Natural killer cell (primary cell): ENCODE measurements at regions not wholly inside any gene's neighbourhood (a gene's known extent, or its start where the extent isn't known, plus 50 kb on each side); places are given as distances from the start of the nearest gene placed in this dataset.

Source experiments
- ATAC-seq, 3 donors: fragments of 150-1000 bp in 2 of 3; fragments of 200-7000 bp in 1 of 3; cut with Tn5 transposase; 1 replicate in 1 of 3; 2 replicates in 2 of 3; pipeline ENCODE4 v1.10.0; 2021; ENCODE audit warnings: mild to moderate bottlenecking in 2 of 3, moderate library complexity in 2 of 3
- DNase-seq, 2 donors: peaks; one replicate each; pipeline versions ENCODE4 v3.0.0 to v3.0.0-alpha.2; 2013 to 2021; ENCODE audit warnings: mixed read lengths in 1 of 2
- H3K27ac ChIP-seq: one replicate; pipeline ENCODE4 v1.5.1; 2013; ENCODE audit warnings: mild to moderate bottlenecking, low read length
- H3K27me3 ChIP-seq: one replicate; pipeline ENCODE4 v1.6.1; 2013; ENCODE audit warnings: low read length; ENCODE audit not compliant: control insufficient read depth, insufficient read depth
- H3K36me3 ChIP-seq: one replicate; pipeline ENCODE4 v1.6.1; 2013; ENCODE audit warnings: low read length; ENCODE audit not compliant: control insufficient read depth, insufficient read depth
- H3K4me1 ChIP-seq: one replicate; pipeline ENCODE4 v1.6.1; 2013; ENCODE audit warnings: low read length; ENCODE audit not compliant: control insufficient read depth, insufficient read depth
- H3K4me3 ChIP-seq: one replicate; pipeline ENCODE4 v1.5.1; 2013; ENCODE audit warnings: low read length
- H3K9me3 ChIP-seq: one replicate; pipeline ENCODE4 v1.6.1; 2013; ENCODE audit warnings: low read length; ENCODE audit not compliant: control insufficient read depth, insufficient read depth
- H3K27ac Mint-ChIP-seq, 2 donors: one replicate each; pipeline ENCODE4 v1.8.0; 2022; ENCODE audit warnings: mild to moderate bottlenecking in 2 of 2, mixed read lengths in 2 of 2, moderate library complexity in 1 of 2
- H3K27me3 Mint-ChIP-seq, 2 donors: one replicate each; pipeline ENCODE4 v1.8.0; 2022; ENCODE audit warnings: low read depth in 2 of 2, mixed read lengths in 2 of 2
- H3K36me3 Mint-ChIP-seq: one replicate; pipeline ENCODE4 v1.8.0; 2022; ENCODE audit warnings: mixed read lengths
- H3K4me1 Mint-ChIP-seq, 2 donors: one replicate each; pipeline ENCODE4 v1.8.0; 2022; ENCODE audit warnings: mixed read lengths in 2 of 2
- H3K4me3 Mint-ChIP-seq: one replicate; pipeline ENCODE4 v1.8.0; 2022; ENCODE audit warnings: mild to moderate bottlenecking, moderate library complexity, mixed read lengths
- H3K9me3 Mint-ChIP-seq, 2 donors: one replicate each; pipeline ENCODE4 v1.8.0; 2022; ENCODE audit warnings: mixed read lengths in 2 of 2
- WGBS: methylation state at CpG from one replicate; pipeline ENCODE4 v1.1.7; 2013; ENCODE audit warnings: missing lambda C conversion rate; ENCODE audit not compliant: insufficient coverage; 5-methylcytosine and 5-hydroxymethylcytosine counted together
- intact Hi-C: fragments of 100-400 bp; cut with micrococcal nuclease; formaldehyde crosslinking; loops from one replicate; pipeline ENCODE4 v1.14.2; 2022
- TF ChIP-seq, protein P1 (sequence below): fragments of 200-600 bp; IDR thresholded peaks from one replicate; pipeline ENCODE4 v1.8.0; 2022; ENCODE audit warnings: antibody characterized with exemption

DNA sequence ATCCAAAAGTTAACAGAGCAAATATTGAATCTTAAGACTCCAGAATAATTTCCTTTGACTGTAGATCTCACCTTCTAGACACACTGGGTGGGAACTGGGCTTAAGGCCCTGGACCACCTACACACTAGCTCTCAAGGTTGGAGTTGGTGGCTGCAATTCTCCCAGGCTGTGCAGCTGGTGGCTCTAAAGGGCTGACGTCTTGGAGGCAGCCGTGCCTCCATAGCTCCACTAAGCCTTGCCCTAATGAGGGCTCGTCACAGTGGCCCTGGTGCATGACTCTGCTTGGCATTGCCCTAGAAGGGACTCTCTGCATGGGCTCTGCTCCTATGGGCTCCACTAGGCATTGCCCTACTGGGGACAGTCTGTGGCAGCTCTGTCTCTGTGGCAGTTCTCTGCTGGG is 1005.2 kb downstream of the CCSER2 start:
- 78% methylated on average over 3 of the region's 3 CpGs for WGBS
- no peaks in the 10 kb centered on the region for H3K4me1 Mint-ChIP-seq

DNA sequence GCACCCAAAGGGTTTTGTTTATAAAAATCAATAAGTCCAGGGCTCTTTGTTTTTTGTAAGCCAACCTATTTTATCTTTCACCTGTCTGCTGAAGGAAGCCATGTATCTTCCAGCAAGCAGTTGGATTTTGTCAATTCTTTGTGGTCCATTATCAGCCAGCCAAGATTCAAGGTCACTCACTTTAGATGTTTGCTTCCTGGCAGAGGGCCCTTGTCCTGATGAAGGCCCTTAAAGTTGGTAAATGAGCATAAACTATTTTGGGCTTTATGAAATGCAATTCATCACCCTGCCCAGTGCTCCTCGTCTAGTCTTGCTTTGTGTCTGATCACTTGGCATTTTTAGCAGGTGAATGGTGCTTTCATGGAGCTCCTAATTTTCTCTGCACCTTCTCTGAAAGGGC is 1004.2 kb downstream of the GRID1 start:
- H3K4me3 ChIP-seq, result no peak overlapping the region
- TF ChIP-seq, protein P1, sequence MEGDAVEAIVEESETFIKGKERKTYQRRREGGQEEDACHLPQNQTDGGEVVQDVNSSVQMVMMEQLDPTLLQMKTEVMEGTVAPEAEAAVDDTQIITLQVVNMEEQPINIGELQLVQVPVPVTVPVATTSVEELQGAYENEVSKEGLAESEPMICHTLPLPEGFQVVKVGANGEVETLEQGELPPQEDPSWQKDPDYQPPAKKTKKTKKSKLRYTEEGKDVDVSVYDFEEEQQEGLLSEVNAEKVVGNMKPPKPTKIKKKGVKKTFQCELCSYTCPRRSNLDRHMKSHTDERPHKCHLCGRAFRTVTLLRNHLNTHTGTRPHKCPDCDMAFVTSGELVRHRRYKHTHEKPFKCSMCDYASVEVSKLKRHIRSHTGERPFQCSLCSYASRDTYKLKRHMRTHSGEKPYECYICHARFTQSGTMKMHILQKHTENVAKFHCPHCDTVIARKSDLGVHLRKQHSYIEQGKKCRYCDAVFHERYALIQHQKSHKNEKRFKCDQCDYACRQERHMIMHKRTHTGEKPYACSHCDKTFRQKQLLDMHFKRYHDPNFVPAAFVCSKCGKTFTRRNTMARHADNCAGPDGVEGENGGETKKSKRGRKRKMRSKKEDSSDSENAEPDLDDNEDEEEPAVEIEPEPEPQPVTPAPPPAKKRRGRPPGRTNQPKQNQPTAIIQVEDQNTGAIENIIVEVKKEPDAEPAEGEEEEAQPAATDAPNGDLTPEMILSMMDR, result no peak
- no peaks in the 10 kb centered on the region for H3K27me3 ChIP-seq
- H3K4me1 ChIP-seq, result no peaks in the 10 kb centered on the region
- no peak overlapping the region for H3K27ac ChIP-seq
- no peaks in the 10 kb centered on the region for H3K9me3 ChIP-seq
- no peak for DNase-seq
- H3K4me1 Mint-ChIP-seq, result no peaks in the 10 kb centered on the region
- H3K36me3 ChIP-seq, result no peaks in the 10 kb centered on the region
- H3K4me3 Mint-ChIP-seq, result no peak overlapping the region
- no peak for ATAC-seq
- H3K27me3 Mint-ChIP-seq, result no peaks in the 10 kb centered on the region
- H3K36me3 Mint-ChIP-seq, result no peaks in the 10 kb centered on the region
- H3K9me3 Mint-ChIP-seq, result peaks cover 4 to 13% of the 10 kb centered on the region in 2 donors
- 78% methylated on average over 1 of the region's 1 CpG for WGBS
- H3K27ac Mint-ChIP-seq, result no peak overlapping the region
- intact Hi-C loops, result no loop called here

More for the DNA sequence above, 1005.2 kb downstream of the CCSER2 start:
- H3K27ac Mint-ChIP-seq, result no peak overlapping the region
- DNase-seq (no peak), ATAC-seq (no peak)
- H3K4me3 Mint-ChIP-seq, result no peak overlapping the region
- Histone ChIP-seq H3K36me3 (no peaks in the 10 kb centered on the region), H3K4me1 (no peaks in the 10 kb centered on the region), H3K4me3 (no peak overlapping the region), H3K9me3 (no peaks in the 10 kb centered on the region), H3K27me3 (no peaks in the 10 kb centered on the region), H3K27ac (no peak overlapping the region)
- peaks cover 21 to 28% of the 10 kb centered on the region in 2 donors for H3K9me3 Mint-ChIP-seq
- intact Hi-C loops, result no loop called here
- H3K36me3 Mint-ChIP-seq, result no peaks in the 10 kb centered on the region
- TF ChIP-seq, protein P1, result no peak
- no peaks in the 10 kb centered on the region for H3K27me3 Mint-ChIP-seq

DNA sequence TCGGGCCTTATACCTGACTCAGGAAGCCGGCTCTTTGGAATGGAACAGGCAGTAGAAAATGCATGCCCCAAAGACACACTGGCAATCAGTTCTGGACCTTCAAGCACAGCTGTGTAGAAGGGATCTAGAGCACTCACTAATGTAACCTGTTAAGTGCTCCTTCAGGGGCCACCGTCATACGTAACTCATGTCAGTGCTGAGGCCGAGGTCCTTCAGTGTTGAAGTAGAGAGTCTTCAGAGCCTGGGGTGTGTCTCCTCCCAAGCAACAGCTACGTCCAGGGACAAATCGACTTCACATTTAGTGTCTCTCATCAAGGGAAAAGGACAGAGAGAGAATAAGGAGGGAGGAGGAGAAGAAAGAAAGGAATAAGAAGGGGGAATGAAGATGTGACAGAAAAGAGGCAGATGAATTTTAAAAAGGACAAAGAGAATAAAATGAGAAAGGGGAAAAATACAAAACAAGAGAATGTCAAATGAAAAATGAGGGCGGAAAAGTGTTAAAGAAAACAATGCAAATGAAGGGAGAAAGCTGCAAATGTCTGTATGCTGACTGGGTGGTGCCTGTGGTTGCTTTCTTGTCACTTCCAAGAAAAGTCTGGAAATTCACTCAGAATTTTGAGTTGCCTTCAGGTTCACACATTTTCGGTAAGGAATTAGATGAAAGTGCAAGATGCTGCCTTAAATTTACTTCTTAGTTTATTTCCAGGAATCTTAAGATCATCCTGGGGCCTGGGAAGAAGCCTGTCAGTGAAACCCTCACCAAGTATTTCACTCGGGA is 989.4 kb downstream of the GRID1 start:
- intact Hi-C loops, result no loop called here
- H3K27ac Mint-ChIP-seq, result no peak overlapping the region
- TF ChIP-seq, protein P1, result no peak
- H3K4me3 Mint-ChIP-seq, result no peak overlapping the region
- no peaks in the 10 kb centered on the region for H3K27me3 Mint-ChIP-seq
- Histone ChIP-seq H3K27me3 (no peaks in the 10 kb centered on the region), H3K4me3 (no peak overlapping the region), H3K9me3 (peaks cover 7% of the 10 kb centered on the region), H3K36me3 (no peaks in the 10 kb centered on the region), H3K27ac (no peak overlapping the region), H3K4me1 (no peaks in the 10 kb centered on the region)
- no peaks in the 10 kb centered on the region for H3K36me3 Mint-ChIP-seq
- WGBS, result 90% methylated on average over 9 of the region's 10 CpGs
- DNase-seq (no peak), ATAC-seq (no peak)
- H3K9me3 Mint-ChIP-seq, result peaks cover 9 to 17% of the 10 kb centered on the region in 2 donors
- H3K4me1 Mint-ChIP-seq, result no peaks in the 10 kb centered on the region

DNA sequence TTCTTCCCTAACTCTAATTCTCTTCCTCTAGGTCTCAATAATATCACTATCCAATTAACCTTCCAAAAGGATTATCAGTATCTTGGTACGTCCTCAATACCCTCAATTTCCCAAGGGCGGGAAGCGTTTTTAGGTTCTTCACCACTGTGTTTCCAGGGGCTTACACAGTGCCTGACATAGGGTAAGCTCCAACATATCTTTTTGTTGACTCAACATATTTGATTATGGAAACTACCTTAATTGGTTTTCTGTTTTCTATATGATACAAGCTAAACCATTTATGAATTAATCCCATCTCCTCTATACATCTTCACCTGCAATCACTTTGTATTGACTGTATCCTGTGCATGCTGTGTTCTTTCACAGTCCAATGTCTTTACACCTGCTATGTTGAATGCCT is 987.3 kb downstream of the GRID1 start:
- Mint-ChIP-seq H3K27ac (no peak overlapping the region), H3K9me3 (peaks cover 7 to 15% of the 10 kb centered on the region in 2 donors), H3K27me3 (no peaks in the 10 kb centered on the region), H3K36me3 (no peaks in the 10 kb centered on the region), H3K4me3 (no peak overlapping the region), H3K4me1 (no peaks in the 10 kb centered on the region)
- Histone ChIP-seq H3K9me3 (no peaks in the 10 kb centered on the region), H3K27ac (no peak overlapping the region), H3K4me1 (no peaks in the 10 kb centered on the region), H3K4me3 (no peak overlapping the region), H3K27me3 (no peaks in the 10 kb centered on the region), H3K36me3 (no peaks in the 10 kb centered on the region)
- 81% methylated on average over 3 of the region's 3 CpGs for WGBS
- DNase-seq (no peak), ATAC-seq (no peak)
- TF ChIP-seq, protein P1, result no peak
- intact Hi-C loops, result no loop called here
